Small intestine (tissue), 7 donors: ENCODE measurements at regions not wholly inside any gene's neighbourhood (a gene's known extent, or its start where the extent isn't known, plus 50 kb on each side); places are given as distances from the start of the nearest gene placed in this dataset.

ENCODE experiments used
- DNase-seq, 2 donors: peaks; one replicate each; pipeline versions ENCODE4 v3.0.0 to v3.0.0-alpha.2; 2013
- FAIRE-seq: peaks from 2 replicates; lab custom pipeline; 2012; peaks lifted over from hg19 to GRCh38; lab: Jason Lieb, UNC
- H3K27ac ChIP-seq, 3 donors: one replicate each; pipeline ENCODE4 v1.5.1; 2013; ENCODE audit warnings: low read length in 2 of 3, mild to moderate bottlenecking in 2 of 3, control low read depth in 1 of 3, inconsistent platforms in 1 of 3, low read depth in 1 of 3, moderate library complexity in 1 of 3
- H3K27me3 ChIP-seq, 3 donors: one replicate each; pipeline ENCODE4 v1.6.1; 2013; ENCODE audit warnings: low read length in 3 of 3, inconsistent platforms in 1 of 3; ENCODE audit not compliant: control insufficient read depth in 3 of 3, insufficient read depth in 3 of 3
- H3K36me3 ChIP-seq, 3 donors: one replicate each; pipeline ENCODE4 v1.6.1; 2013; ENCODE audit warnings: low read length in 3 of 3, inconsistent platforms in 1 of 3, low read depth in 1 of 3, mild to moderate bottlenecking in 1 of 3, moderate library complexity in 1 of 3; ENCODE audit not compliant: control insufficient read depth in 3 of 3, insufficient read depth in 2 of 3
- H3K4me1 ChIP-seq, 3 donors: one replicate each; pipeline ENCODE4 v1.6.1; 2013; ENCODE audit warnings: low read length in 2 of 3, inconsistent platforms in 1 of 3, low read depth in 1 of 3, mild to moderate bottlenecking in 1 of 3, moderate library complexity in 1 of 3; ENCODE audit not compliant: control insufficient read depth in 3 of 3, insufficient read depth in 2 of 3
- H3K4me3 ChIP-seq, 3 donors: one replicate each; pipeline ENCODE4 v1.5.1; 2013; ENCODE audit warnings: low read length in 3 of 3, control low read depth in 1 of 3, inconsistent platforms in 1 of 3, low read depth in 1 of 3, mild to moderate bottlenecking in 1 of 3, moderate library complexity in 1 of 3
- H3K9me3 ChIP-seq, 2 donors: one replicate each; pipeline ENCODE4 v1.6.1; 2013; ENCODE audit warnings: low read depth in 1 of 2, low read length in 1 of 2; ENCODE audit not compliant: control insufficient read depth in 2 of 2, insufficient read depth in 1 of 2
- WGBS, 3 donors: extraction: QIAGEN DNeasy Blood & Tissue Kit; methylation state at CpG; one replicate each; pipeline ENCODE4 v1.1.7; 2013; 5-methylcytosine and 5-hydroxymethylcytosine counted together
- donor health status: healthy with polysubstance abuse.
- donor health status: control.
- donor health status: control.
- donor health status: Bipolar disorder and iron deficiency.
- donor health status: healthy.

- H3K4me3 ChIP-seq, result no peak overlapping the region
- no peaks in the 10 kb centered on the region for H3K36me3 ChIP-seq
- H3K9me3 ChIP-seq, result no peaks in the 10 kb centered on the region
- no peak for FAIRE-seq
- no peak for DNase-seq
- no peaks in the 10 kb centered on the region for H3K27me3 ChIP-seq
- 73 to 94% (median 87%) methylated on average over 1 of the region's 1 CpG for WGBS, 3 donors
- H3K4me1 ChIP-seq, result no peaks in the 10 kb centered on the region
- H3K27ac ChIP-seq, result no peak overlapping the region
These were observed 396.8 kb upstream of the HS3ST5 start for GRCh38 chr6:114739656-114740055.

- WGBS, 3 donors, result 57 to 59% (median 58%) methylated on average over 5 of the region's 5 CpGs
- no peak overlapping the region for H3K27ac ChIP-seq
- DNase-seq (no peak), FAIRE-seq (no peak)
- no peaks in the 10 kb centered on the region for H3K4me1 ChIP-seq
- no peaks in the 10 kb centered on the region for H3K27me3 ChIP-seq
- H3K36me3 ChIP-seq, result no peaks in the 10 kb centered on the region
- no peaks in the 10 kb centered on the region for H3K9me3 ChIP-seq
- H3K4me3 ChIP-seq, result no peak overlapping the region
These were observed 392.4 kb upstream of the HS3ST5 start for GRCh38 chr6:114735025-114735735.

- Histone ChIP-seq H3K27me3 (no peaks in the 10 kb centered on the region), H3K36me3 (no peaks in the 10 kb centered on the region), H3K27ac (no peak overlapping the region), H3K9me3 (no peaks in the 10 kb centered on the region), H3K4me3 (no peak overlapping the region), H3K4me1 (no peaks in the 10 kb centered on the region)
- FAIRE-seq (no peak), DNase-seq (no peak)
- WGBS, 3 donors, result 55 to 64% (median 56%) methylated on average over 1 of the region's 1 CpG
These were observed 390.8 kb upstream of the HS3ST5 start for GRCh38 chr6:114733596-114733995.

GRCh38 chr6:114718716-114719270 lies 376.0 kb upstream of the HS3ST5 start:
- no peaks in the 10 kb centered on the region for H3K36me3 ChIP-seq
- no peaks in the 10 kb centered on the region for H3K4me1 ChIP-seq
- WGBS, 3 donors, result 38 to 55% (median 42%) methylated on average over 2 of the region's 2 CpGs
- H3K9me3 ChIP-seq, result no peaks in the 10 kb centered on the region
- H3K4me3 ChIP-seq, result no peak overlapping the region
- no peaks in the 10 kb centered on the region for H3K27me3 ChIP-seq
- H3K27ac ChIP-seq, result no peak overlapping the region
- no peak for FAIRE-seq
- DNase-seq, result no peak

- H3K27ac ChIP-seq, result no peak overlapping the region
- no peaks in the 10 kb centered on the region for H3K36me3 ChIP-seq
- H3K9me3 ChIP-seq, result no peaks in the 10 kb centered on the region
- DNase-seq (no peak), FAIRE-seq (no peak)
- no peaks in the 10 kb centered on the region for H3K27me3 ChIP-seq
- H3K4me1 ChIP-seq, result no peaks in the 10 kb centered on the region
- 41 to 53% (median 48%) methylated on average over 3 of the region's 3 CpGs for WGBS, 3 donors
- H3K4me3 ChIP-seq, result no peak overlapping the region
These were observed 375.4 kb upstream of the HS3ST5 start for GRCh38 chr6:114718186-114718585.

GRCh38 chr6:114714836-114715507 lies 372.1 kb upstream of the HS3ST5 start:
- Histone ChIP-seq H3K4me3 (no peak overlapping the region), H3K4me1 (no peaks in the 10 kb centered on the region), H3K9me3 (no peaks in the 10 kb centered on the region), H3K27me3 (no peaks in the 10 kb centered on the region), H3K27ac (no peak overlapping the region), H3K36me3 (no peaks in the 10 kb centered on the region)
- FAIRE-seq (no peak), DNase-seq (no peak)
- WGBS, 3 donors, result 60 to 69% (median 65%) methylated on average over 3 of the region's 3 CpGs

GRCh38 chr6:114713690-114714089 lies 370.9 kb upstream of the HS3ST5 start:
- Histone ChIP-seq H3K36me3 (no peaks in the 10 kb centered on the region), H3K9me3 (no peaks in the 10 kb centered on the region), H3K27ac (no peak overlapping the region), H3K27me3 (no peaks in the 10 kb centered on the region), H3K4me3 (no peak overlapping the region), H3K4me1 (no peaks in the 10 kb centered on the region)
- WGBS, 3 donors, result 56 to 67% (median 60%) methylated on average over 2 of the region's 2 CpGs
- no peak for DNase-seq
- FAIRE-seq, result no peak

GRCh38 chr6:114712129-114712662 lies 369.4 kb upstream of the HS3ST5 start:
- H3K27ac ChIP-seq, result no peak overlapping the region
- peaks cover 0 to 5% of the 10 kb centered on the region in 2 donors for H3K9me3 ChIP-seq
- H3K4me3 ChIP-seq, result no peak overlapping the region
- DNase-seq (no peak), FAIRE-seq (no peak)
- no peaks in the 10 kb centered on the region for H3K4me1 ChIP-seq
- 54 to 87% (median 61%) methylated on average over 1 of the region's 1 CpG for WGBS, 3 donors
- H3K27me3 ChIP-seq, result no peaks in the 10 kb centered on the region
- no peaks in the 10 kb centered on the region for H3K36me3 ChIP-seq
